NK-92 treated with Interleukin-12 subunit alpha and Interleukin-12 subunit beta, amount 100 ng/mL, for 24 hours (cell line): ENCODE measurements at regions not wholly inside any gene's neighbourhood (a gene's known extent, or its start where the extent isn't known, plus 50 kb on each side); places are given as distances from the start of the nearest gene placed in this dataset.
A peak's percentile ranks its signal among the peaks of the same experiment; 100 is the strongest.
"Not testable (repeated sequence)": the region's sequence is repeated elsewhere in the genome, so short reads cannot be mapped to it uniquely, and the experiment has no call there.

ENCODE experiments used
- DNase-seq: peaks from one replicate; lab custom pipeline; 2025; lab: John Stamatoyannopoulos, UW

DNA sequence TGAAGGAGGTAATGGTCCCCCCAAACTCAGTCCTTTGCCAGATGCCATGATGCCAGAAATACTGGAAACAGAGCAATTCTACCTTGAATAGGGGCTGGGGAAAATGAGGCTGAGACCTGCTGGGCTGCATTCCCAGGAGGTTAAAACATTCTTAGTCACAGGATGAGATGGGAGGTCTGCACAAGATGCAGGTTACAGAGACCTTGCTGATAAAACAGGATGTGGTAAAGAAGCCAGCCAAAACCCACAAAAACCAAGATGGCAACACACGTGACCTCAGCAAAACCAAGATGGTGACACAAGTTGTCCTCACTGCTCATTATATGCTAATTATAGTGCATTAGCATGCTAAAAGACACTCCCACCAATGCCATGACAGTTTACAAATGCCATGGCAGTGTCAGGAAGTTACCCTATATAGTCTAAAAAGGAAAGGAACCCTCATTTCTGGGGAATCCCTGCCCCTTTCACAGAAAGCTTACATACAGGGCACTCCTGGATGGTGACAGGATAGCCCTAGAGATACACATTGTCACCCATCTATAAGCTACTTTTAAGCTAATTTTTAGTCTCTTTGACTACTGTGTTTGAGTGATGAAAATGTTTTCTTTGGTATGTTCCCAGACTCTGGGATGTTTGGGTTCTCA is 979.7 kb downstream of the TBC1D32 start:
- peak; percentile 4 for DNase-seq

DNA sequence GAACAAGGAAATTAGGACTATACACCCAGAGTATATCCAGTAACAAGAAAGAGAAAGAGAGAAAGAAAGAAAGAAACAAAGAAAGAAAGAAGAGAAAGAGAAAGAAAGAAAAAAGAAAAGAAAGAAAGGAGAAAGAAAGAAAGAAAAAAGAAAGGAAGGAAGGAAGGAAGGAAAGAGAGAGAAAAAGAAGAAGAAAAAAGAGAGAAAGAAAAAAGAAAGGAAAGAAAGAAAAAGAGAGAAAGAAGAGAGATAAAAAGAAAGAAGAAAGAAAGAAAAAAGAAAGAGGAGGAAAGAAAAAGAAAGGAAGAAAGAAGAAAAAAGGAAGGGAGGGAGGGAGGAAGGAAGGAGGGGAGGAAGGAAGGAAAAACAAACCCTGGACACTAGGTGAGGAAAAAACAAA is 981.8 kb downstream of the TBC1D32 start:
- DNase-seq = no peak

DNA sequence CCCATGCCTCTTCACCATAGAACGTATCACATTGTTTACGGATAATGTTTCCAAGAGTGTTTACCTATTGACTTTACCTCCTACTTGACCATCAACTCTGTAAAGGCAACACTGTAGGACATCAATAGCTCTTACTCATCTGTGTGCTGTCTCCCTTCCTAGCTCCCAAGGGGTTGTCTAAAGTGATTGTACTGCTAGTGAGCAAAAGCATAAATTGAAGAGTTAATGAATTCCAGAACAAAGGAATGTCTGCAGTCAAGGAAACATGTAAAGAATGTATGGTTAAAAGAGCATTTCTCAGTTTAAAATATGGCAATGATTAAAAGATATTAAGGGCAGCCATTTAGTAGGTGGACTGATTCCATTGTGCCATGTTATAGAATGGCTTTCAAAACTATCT is 985.4 kb downstream of the TBC1D32 start:
- DNase-seq = no peak

DNA sequence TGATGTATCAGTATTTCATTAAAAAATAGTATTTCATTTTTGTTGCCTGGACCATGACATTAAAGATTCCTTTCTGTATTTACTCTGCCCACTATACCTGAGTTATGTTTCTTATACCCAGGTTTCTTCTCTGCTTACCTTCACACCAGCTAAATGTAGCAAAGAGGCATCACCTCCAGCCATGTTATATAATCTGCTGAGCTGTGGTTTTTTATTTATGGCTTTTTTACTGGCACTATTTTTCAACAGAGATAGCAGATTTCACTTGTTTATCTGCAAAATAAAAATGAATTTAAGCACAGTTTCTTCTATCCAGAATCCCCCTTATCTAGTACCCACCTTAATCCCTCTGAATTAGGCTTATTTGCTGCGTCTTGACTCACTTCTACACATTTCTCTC is 979.0 kb upstream of the MAN1A1 start:
- DNase-seq = no peak

DNA sequence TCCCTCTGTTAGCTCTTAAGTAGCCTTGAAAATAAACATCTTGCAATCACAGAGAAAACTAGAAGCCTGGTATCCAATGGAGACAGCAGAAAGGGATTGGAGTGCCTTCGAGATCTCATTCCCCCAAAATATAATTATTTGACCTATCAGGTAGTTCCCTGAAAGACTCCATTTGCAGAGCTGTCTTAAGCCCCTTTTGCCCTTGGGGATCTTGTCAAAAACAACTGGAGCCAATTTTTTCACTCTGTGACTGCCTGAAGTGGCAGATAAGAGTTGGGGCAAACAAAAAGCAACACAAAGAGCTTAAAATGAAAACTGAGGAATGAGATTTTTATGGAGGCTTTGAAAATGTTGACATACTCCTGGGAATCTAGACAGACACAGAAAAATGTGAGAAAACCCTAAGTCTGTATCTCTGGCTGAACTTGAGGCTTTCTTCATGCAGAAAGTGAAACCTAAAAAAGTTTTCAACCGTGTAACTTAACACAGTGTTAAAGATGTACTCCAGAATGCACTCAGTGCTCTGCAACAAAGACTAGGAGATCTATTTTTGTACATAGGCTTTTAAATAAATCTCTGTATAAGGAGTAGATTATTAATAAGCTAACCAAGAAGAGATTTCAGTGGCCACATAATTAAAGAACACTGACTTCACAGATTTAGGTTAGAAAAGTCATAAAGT is 971.1 kb upstream of the MAN1A1 start:
- no peak for DNase-seq

DNA sequence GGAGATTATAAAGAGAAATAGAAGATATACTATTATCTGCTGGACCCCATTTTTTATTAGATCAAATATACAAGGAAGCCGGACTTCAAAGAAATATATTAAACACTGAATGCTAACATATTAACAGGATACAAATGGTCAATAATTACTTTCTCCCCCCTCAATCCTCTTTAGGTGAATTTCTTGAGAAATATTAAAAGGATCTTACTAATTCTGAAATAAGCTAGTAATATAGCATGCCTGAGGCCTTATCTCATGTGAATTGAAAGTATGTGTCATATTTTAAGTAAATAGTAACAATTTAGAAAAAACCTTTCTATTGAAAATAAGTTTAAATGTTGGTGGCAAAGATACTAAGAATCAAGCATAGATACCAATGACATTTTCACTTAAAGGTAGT is 954.7 kb upstream of the MAN1A1 start:
- DNase-seq = no peak

DNA sequence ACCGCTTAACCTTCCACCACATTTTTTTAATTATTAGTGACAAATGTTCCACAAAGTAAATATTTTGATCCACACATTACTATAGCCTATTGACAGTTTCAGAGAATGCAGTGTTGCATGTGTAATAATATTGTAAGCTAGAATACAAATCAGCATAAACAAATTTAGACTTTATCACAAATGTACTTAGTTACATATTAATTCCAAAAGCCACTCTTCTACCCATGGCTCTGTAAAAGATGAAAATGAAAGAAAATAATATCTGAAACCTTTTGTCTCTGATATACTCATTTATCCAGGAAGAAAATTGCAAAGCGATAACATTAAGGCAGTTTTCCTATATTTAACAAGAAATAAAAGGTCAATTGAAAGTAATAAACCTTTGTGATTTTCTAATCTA is 954.0 kb upstream of the MAN1A1 start:
- no peak for DNase-seq

DNA sequence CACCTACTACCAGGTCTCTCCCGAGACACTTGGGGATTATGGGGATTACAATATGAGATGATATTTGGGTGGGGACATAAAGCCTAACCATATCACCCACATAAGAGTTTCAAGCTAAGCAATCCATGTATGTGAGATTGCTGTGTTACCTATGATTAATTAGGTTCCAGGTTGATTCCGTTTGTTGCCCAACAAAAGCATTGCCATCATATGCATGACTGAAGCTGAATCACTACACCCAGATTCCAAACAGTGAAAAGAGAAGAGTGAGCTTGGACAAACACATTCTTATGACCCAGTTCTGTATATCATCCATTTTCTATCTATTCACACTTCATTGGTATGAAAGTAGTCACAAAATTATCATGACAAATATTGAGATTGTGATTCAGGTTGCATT is 952.5 kb upstream of the MAN1A1 start:
- no peak for DNase-seq

DNA sequence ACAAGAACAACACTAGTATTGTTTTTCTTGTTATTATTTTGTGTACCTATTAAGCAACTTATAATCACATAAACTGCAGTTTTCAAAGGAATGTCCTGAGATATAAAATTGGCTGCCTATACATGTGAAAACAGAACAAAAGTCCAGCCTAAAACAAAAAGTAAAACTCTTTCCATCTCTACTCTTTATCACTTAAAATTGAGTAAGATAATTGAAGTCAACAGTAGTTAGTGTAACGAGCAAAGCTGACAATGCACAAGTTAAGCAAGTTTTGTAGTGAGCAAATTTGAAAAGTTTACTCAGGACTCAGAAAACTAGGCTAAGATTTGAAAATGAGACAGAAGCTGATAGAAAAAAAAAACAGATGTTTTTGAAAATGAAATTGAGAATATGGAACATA is 941.4 kb upstream of the MAN1A1 start:
- no peak for DNase-seq

DNA sequence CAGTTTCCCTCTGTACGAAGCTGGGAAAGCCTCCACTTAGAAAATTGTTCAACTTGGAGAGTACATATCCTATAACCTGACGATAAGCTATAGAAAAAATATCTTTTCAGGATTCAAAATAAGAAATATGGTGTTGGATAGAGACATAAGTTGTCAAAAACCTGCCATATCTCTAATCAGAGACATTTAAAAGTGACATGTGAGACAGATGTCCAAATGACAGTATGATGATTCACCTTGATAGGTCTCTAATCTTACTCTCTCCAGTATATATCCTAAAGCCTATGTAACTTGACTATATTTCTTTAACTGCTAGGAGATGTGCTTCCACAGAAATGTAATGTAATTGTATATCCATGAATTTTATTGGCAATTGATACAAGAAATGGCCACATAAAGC is 932.4 kb upstream of the MAN1A1 start:
- DNase-seq = no peak

DNA sequence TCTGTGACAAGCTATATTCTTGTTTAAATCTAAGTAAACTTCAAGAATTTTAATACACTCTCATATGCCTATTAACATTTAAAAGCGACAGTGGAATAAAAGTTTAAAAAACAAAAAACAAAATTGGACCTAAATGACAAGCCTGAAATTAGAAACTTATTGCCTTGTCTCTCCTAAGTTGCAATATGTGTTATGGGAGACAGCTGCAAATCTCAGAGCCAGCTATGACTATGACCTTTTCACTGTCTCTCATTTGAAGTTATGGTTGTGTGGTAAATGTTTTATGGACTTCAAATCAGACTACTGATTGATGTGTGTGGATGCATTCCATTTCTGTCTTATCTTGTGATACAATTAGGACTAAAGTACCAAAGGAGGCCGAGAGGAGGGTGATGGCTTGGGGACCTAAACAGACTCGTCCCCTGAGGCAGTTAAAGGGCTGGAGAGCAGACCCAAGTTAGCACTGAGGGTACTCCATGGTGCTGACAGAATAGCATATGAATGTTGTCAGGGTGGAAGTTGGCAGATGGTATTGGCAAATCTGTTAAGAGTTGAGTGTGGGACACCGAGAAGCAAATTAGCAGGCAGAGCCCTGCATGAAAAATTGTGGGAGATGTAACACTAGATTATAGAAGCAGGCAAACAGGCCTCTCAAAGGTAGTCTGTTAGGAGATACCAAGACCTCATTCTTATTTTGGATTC is 930.1 kb upstream of the MAN1A1 start:
- DNase-seq = no peak

DNA sequence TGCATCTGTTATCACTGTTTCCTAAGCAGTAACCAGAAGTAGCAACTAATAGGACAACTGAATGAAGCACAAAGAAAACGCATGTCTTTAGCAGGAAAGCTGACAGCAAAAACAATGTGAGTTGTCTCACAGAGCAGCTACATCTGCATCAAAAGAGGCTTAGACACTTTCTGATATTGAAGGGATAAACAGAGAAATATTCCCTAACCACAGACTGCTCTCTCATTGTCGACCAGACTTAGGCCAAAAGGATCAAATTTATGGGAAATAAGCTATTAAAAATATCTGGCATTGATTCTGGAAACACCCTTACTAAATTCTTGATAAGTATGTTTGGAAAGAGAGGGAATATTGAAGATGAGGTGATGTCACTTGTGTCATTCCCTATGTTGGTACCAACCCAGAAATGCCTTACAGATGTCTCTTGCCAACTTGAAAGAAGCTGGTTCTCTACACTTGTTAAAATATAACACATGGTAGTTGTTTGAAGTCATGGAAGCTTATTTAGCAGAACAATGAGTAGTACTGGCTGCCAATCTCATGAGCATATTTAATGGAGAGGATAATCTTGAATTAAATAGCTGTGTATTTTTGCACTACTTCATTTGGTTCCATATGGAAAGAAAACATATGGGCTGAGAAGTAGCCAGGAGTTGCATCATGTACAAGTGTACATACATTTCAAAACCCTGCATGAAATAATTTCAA is 929.3 kb upstream of the MAN1A1 start:
- no peak for DNase-seq

DNA sequence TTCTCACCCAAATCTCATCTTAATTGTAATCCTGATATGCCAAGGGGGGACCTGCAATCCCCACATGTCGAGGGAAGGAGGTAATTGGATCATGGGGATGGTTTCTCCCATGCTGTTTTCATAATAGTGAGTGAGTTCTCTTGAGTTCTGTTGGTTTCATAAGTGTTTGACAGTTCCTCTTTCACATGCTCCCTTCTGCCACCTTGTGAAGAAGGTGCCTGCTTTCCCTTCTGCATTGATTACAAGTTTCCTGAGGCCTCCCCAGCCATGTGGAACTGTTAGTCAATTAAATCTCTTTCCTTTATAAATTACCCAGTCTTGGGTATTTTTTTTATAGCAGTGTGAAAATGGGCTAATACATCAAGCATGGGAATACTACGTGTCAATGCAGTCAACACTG is 925.0 kb upstream of the MAN1A1 start:
- DNase-seq = no peak

DNA sequence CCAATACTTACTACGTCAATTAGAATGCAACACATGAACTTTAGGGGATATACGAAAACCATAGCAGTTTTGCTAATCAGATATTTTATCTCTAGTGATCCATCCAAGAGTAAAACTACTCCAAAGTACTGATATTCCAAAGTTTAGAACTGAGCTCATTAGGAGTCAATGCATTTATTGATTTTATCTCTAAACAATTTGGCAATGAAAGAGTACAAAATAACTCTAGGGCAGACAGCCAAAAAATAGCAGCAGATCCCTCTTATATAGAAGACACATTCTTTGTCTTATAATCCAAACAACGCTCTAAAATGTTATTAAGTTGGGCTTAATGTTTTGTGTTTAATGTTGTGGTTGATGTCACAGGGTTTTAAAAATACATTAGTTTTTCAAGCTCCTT is 923.9 kb upstream of the MAN1A1 start:
- no peak for DNase-seq

DNA sequence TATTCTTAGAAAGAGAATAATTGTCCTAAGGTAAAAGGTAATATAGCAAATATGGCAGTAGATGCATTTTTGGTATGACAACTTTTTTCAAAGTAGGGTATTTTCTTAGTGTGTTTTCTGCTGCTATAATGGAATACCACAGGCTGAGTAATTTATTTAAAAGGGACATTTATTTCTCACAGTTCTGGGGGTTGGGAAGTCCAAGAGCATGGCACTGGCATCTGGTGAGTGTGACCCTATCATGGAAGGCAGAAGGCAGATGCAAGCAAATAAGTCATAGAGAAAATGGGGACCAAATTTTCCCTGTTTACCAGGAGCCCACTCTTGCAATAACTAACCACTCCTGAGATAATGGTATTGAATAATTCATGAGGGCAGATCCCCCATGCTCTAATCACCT is 922.5 kb upstream of the MAN1A1 start:
- no peak for DNase-seq

DNA sequence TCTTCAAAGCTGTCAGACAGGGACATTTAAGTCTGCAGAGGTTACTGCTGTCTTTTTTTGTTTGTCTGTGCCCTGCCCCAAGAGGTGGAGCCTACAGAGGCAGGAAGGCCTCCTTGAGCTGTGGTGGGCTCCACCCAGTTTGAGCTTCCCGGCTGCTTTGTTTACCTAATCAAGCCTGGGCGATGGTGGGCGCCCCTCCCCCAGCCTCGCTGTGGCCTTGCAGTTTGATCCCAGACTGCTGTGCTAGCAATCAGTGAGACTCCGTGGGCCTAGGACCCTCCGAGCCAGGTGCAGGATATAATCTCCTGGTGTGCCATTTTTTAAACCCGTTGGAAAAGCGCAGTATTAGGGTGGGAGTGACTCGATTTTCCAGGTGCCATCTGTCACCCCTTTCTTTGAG is 918.7 kb upstream of the MAN1A1 start:
- DNase-seq = not testable (repeated sequence)

DNA sequence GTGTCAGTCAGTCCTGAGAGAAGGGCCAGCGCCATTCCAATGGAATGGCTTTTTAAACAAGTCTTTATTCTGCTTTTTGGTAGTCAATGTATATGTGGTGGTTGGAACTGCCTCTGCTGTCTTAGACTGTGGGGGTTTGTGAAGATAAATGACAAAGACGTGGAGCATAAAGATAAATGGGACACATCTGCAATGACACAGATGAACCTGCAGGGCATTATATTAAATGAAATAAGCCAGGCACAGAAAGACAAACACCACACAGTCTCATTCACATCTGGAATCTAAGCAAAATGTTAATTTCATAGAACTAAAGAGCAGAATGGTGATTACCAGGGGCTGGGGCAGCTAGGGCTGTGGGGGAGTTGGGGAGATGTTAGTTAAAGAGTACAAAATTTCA is 912.8 kb upstream of the MAN1A1 start:
- DNase-seq = no peak

DNA sequence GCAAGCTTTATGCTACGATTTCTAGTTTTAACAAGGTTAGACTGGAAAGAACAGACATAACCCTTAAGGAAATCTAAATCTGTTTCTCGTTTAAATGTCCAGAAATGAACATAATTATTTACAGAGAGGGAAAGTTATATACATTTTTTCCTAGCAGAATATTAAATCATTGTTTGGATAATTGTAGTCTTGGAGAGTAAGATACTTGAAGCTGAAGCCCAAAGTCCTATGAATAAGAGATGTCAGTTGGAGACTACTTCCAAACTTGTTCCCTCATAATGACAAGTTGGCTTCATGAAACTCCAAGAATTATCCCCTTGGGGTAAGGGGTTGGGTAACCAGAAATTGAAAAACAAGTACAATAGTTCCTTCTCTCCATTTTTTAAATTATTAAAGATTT is 911.1 kb upstream of the MAN1A1 start:
- DNase-seq = no peak

DNA sequence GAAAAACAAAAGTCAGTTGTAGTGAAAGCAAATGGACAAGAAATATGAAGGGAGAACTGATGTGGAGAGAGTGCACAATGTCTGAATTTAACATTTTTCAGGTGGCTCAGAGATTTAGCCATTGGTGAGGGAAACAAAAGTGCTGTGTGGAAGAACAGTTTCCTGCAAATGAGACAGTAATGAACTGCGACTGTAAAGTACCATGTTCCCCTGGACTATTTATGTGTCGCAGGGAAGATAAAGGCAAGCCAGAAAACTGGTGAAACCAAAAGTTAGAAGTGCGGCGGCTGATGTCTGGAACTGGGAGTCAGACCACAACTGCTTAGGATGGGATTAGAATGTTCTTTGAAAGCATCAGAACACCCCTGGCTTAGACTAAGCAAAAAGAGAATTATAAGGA is 905.1 kb upstream of the MAN1A1 start:
- no peak for DNase-seq

DNA sequence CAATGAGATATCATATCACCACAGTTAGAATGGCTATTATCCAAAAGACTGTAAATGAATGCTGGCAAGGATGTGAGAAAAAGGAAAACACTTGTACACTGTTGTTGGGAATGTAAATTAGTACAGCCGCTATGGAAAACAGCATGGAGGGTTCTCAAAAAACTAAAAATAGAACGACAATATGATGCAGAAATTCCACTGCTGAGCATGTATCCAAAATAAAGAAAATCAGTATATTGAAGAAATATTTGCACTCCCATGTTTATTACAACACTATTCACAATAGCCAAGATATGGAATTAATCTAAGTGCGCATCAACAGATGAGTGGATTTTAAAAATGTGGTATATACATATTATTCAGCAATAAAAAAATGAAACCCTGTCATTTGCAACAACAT is 898.9 kb upstream of the MAN1A1 start:
- DNase-seq = no peak

DNA sequence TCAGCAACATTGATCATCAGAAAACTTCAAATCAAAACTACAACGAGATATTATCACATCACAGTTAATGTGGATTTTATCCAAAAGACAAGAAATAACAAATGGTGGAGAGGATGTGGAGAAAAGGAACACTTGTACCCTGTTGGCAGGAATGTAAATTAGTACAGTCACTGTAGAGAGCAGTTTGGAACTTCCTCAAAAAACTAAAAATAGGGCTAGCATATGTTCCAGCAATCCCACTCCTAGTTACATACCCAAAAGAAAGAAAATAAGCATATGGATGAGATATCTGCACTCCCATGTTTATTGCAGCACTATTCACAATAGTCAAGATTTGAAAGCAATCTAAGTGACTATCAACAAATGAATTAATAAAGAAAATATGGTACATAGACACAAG is 887.7 kb upstream of the MAN1A1 start:
- no peak for DNase-seq

DNA sequence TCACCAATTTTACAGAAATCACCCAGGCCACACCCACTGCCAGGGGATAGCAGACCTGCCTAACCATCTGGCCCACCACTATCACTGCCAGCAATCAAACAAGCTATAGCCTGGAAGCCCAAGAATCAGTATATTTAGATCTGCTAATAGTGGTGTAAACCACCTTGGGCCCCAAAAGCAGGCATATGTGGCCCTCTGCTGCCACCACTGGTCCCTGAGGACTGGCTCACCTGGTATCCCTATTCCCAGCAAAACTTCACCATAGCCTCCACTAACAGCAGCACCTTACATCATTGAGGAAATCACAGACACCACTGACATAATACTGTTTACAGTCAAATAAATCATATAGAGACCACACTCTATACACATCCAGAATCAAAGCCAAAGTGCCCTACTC is 880.4 kb upstream of the MAN1A1 start:
- no peak for DNase-seq

DNA sequence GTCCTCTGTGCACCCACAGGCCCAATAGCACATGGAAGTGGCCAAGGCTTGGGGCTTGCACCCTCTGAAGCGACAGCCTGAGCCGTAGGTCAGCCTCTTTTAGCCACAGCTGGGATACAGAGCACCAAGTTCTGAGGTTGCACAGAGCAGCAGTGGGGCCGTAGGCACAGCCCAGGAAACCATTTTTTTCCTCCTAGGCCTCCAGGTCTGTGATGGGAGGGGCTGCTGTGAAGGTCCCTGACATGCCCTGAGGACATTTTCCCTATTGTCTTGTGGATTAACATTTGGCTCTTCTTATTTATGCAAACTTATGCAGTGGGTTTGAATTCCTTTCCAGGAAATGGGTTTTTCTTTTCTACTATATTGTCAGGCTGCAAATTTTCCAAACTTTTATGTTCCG is 878.7 kb upstream of the MAN1A1 start:
- no peak for DNase-seq
